GM18858 (cell line): ENCODE measurements at regions not wholly inside any gene's neighbourhood (a gene's known extent, or its start where the extent isn't known, plus 50 kb on each side); places are given as distances from the start of the nearest gene placed in this dataset.
A peak's percentile ranks its signal among the peaks of the same experiment; 100 is the strongest.

Experiments used
- ATAC-seq: cut with Tn5 transposase; IDR thresholded peaks from one replicate; pipeline ENCODE4 v1.9.1; 2021; ENCODE audit not compliant: unreplicated experiment

GRCh38 chr5:162484095-162484494 lies 416.5 kb downstream of the GABRG2 start:
- ATAC-seq = no peak

- no peak for ATAC-seq
These were observed 417.4 kb downstream of the GABRG2 start for GRCh38 chr5:162484986-162485385.

DNA sequence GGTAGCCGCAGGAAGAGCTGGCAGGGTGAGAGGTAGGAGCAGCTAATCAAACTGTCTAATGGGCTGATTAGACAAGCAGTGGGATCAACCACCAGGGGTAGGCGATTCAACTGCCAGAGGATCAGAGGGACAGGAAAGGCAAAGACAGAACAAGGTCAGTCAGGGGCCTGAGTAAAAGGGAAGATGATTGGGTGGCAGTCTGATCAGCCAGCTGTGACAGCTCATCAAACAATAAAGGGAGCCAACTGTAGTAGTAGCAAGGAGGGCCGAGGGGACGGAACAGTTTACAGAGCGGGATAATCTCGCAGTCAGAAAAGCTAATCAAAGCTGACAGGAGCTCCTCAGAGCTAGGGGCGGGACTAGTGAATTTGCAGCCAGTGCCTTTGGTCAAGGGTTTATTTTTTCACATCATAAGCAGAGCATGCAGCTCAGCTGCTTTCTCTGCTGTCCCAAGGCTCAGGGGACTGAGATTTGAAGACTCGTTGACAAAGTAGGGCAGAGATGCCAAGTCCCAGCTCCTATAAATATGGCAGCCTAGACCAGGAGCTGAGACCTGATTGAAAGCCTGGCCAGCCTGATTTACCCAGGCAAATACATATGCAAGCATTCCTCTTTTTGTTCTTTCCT lies 418.2 kb downstream of the GABRG2 start:
- ATAC-seq = no peak

- ATAC-seq = no peak
These were observed 420.3 kb downstream of the GABRG2 start for GRCh38 chr5:162487528-162488525.

- ATAC-seq = peak; percentile 67
These were observed 428.7 kb downstream of the GABRG2 start for GRCh38 chr5:162496100-162496808.

- ATAC-seq = no peak
These were observed 429.9 kb downstream of the GABRG2 start for GRCh38 chr5:162497455-162497854.

DNA sequence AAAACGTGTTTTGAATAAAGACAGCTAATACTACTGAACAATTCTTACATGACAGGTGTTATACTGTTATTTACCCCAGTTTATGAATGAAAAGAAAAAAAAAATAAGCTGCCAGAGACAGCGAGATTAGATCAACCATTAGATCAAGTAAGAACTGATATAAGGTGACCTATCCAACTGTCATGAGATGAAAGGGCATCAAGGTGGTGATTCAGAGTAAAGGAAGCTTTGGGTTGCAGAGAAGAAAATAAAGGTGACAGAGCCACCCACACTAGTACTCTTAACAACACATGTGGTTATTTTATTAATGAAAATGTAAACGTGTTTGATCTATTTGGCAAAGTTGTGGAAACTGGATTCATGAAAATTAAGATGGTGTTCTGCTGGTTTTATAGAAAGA lies 435.2 kb downstream of the GABRG2 start:
- ATAC-seq = no peak

- ATAC-seq = no peak
These were observed 436.2 kb downstream of the GABRG2 start for GRCh38 chr5:162503796-162504195.

- no peak for ATAC-seq
These were observed 445.5 kb downstream of the GABRG2 start for GRCh38 chr5:162512935-162513565.

DNA sequence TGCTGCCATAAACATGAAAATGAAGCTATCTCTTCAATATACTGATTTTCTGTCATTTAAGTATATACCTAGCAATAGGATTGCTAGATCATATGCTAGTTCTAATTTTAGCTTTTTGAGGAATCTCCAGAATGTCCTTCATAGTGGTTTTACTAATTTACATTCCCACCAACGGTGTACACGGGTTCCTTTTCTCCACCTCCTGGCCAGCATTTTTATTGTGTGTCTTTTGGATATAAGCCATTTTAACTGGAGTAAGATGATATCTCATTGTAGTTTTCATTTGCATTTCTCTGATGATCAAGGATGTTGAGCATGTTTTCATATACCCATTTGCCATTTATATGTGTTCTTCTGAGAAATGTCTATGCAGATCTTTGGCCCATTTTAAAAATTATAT lies 446.5 kb downstream of the GABRG2 start:
- no peak for ATAC-seq

DNA sequence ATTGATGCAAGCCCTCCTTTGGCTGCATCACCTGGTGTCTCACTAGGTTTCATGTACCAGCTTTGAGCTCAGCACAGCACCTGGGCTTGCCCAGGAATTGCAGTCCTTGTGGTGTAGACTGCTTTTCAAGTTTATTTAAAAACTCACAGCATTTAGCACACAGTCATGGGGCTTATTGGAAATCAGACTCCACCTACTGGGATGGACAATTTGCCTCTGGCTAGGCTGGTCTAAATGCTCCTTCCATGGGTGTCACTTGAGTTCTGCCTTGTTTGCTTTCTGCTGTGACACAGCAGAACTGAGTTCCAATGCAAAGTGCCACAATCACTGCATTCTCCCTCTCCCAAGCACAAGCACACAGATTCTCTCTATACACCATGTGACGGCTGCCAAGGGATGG lies 453.3 kb downstream of the GABRG2 start:
- ATAC-seq = no peak

DNA sequence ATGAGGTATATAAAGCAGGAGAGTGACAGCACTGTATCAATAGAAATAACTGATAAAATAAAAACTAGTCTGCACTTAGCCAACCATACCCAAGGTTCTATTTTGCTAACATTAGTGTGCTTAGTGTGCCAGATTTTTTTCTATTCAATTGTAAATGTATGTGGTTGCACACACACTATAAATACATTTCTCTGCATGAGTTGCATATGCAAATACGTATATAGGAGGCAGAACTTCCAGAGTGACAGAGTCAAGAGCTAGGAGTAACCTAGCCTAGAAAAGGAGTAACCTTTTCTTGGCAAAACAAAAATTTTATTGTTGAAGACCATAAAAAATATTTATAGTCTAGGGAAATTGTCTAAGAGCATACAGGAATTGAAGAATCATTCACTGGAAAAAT lies 461.6 kb downstream of the GABRG2 start:
- no peak for ATAC-seq

DNA sequence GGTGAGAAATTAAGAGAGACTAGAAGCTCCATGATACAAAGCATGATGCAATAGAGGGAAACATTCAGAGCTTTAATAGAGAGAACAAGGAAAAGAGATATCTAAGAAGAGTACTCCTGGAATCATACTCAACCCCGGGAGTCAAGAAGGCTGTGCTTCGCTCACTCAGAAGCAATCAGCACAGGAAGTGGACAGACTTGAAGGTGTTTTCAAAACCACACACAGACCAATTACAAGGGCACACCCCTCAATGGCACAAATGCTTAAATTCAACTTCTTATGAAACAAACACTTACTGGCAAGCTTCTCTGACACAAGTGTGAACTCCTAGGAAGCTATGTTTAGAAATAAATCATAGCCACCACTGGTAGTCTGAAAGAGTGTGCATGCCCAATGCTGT lies 462.3 kb downstream of the GABRG2 start:
- ATAC-seq = no peak

- ATAC-seq = no peak
These were observed 475.9 kb downstream of the GABRG2 start for GRCh38 chr5:162543437-162543836.

DNA sequence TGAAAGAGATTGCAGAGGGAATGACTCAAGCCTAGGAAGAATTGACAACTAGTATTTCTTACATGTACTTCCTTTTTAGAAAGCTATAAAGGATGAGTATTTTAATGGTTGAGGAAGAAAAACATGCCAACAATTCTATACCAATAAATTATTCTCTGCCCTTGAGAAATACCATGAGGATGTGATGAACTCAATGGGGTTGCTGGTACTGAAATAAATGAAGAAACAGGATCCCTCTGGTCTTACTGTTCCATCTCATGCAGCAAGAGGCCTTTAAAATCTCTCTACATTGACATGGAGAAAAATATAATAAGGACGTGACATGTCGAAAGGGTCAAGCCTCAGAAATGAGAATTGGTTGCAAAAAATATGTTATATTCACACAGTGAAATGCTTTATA lies 477.3 kb downstream of the GABRG2 start:
- no peak for ATAC-seq

GRCh38 chr5:162550236-162550635 lies 482.7 kb downstream of the GABRG2 start:
- ATAC-seq = no peak

DNA sequence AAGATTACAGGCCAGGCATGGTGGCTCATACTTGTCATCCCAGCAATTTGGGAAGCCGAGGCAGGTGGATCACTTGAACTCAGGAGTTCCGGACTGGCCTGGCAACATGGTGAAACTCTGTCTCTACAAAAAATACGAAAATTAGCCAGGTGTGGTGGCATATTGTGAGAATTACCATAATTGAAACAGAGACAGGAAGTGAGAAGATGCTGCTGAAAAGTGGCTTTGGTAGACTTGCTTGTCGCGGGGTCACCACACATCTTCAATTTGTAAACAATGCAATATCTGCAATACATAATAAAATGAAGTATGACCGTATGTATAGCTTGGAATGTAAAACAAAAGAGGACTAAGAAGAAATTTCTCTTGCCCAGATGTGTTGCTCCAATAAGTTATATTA lies 490.5 kb downstream of the GABRG2 start:
- ATAC-seq = no peak

GRCh38 chr5:162567644-162568043 lies 500.1 kb downstream of the GABRG2 start:
- ATAC-seq = no peak

DNA sequence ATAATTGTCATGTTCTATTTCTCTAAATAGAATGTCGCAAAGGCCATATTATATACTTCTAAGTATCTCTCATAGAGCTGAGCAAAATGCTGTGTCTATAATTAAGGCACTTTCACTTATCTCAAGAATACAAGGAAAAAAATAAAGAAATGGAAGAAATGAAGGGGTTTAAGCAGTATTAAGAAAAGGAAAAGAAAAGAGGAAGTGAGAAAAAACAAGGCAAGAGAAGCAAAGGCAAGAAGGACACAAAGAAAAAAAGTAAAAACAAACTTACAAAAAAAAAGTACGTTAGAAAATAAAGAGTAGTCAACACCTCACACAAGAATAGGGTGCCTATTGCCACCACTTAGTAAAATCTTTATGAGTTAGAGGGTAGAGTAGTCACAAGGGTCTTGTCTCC lies 506.2 kb downstream of the GABRG2 start:
- ATAC-seq = no peak

GRCh38 chr5:162591724-162592123 lies 524.2 kb downstream of the GABRG2 start:
- ATAC-seq = no peak

DNA sequence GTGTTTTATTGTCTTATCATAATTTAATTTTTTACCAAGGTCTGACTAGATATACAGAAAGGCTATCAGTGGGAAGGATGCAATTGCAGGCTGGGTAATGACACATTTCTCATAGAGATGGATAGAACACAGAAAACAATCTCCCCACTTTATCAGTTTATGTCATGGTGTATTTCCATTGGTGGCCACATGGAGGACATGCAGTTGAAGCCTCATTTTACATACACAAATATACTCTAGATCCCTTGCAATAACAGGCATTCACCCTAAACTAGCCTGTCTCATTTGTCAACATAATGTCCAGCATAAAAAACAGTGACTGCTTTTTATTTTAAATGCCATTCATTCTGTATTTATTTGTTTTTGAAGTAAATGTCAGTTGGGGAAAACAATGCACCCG lies 526.3 kb downstream of the GABRG2 start:
- ATAC-seq = peak; percentile 59
